GM12892 (cell line): ENCODE measurements at regions not wholly inside any gene's neighbourhood (a gene's known extent, or its start where the extent isn't known, plus 50 kb on each side); places are given as distances from the start of the nearest gene placed in this dataset.

Experiments
- POLR2A ChIP-seq: IDR thresholded peaks from 2 replicates; pipeline ENCODE4 v1.6.1; 2011; ENCODE audit warnings: low read depth, low read length, control low read depth
- POLR2AphosphoS5 ChIP-seq: IDR thresholded peaks from 2 replicates; pipeline ENCODE4 v1.6.1; 2011; ENCODE audit warnings: low read depth, low read length, control low read depth

DNA sequence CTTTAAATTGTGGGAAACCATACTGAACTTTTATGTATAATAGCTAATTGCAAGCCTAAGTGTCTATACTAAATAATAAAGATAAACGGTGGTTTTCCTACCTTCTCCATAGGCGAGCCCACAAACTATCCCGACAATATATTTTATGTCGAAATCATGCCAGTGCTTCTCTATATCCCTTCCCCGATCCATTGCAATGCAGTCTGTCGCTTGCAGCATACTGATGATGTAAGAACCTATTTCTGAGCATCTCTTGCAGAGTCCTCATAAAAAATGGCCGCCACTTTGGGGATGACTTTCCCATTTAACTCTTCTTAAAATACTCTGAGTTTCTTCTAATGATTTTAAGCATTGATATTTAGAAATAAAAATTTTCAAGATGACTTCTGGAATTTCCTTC is 58.1 kb upstream of the TLR3 start:
- TF ChIP-seq POLR2A: no peak
- no peak for TF ChIP-seq POLR2AphosphoS5
